ENCODE measurements at regions not wholly inside any gene's neighbourhood (a gene's known extent, or its start where the extent isn't known, plus 50 kb on each side); places are given as distances from the start of the nearest gene placed in this dataset.

DNA sequence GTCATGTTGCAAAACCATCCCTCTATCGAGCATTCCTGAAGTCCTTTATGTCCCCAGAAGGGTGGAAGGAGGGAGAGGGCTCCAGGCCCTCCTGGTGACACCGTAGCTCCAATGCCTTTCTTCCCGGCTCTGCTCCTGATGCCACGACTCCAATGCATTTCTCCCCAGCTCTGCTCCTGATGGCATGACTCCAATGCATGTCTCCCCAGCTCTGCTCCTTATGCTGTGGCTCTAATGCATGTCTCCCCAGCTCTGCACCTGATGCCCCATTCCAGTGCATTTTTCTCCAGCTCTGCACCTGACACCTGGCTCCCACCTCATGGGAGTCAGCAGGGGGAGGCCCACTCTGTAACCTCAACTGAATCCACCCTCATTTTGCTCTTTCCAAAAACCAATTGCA is 153.0 kb upstream of the SALL3 start:
- TF ChIP-seq, protein P1, sequence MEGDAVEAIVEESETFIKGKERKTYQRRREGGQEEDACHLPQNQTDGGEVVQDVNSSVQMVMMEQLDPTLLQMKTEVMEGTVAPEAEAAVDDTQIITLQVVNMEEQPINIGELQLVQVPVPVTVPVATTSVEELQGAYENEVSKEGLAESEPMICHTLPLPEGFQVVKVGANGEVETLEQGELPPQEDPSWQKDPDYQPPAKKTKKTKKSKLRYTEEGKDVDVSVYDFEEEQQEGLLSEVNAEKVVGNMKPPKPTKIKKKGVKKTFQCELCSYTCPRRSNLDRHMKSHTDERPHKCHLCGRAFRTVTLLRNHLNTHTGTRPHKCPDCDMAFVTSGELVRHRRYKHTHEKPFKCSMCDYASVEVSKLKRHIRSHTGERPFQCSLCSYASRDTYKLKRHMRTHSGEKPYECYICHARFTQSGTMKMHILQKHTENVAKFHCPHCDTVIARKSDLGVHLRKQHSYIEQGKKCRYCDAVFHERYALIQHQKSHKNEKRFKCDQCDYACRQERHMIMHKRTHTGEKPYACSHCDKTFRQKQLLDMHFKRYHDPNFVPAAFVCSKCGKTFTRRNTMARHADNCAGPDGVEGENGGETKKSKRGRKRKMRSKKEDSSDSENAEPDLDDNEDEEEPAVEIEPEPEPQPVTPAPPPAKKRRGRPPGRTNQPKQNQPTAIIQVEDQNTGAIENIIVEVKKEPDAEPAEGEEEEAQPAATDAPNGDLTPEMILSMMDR (conservative IDR thresholded peaks at IDR 0.05; ENCODE audit: low read length): no peak
- TF ChIP-seq EZH2phosphoT487 (IDR thresholded peaks at IDR 0.05; ENCODE audit: borderline replicate concordance, low read depth, low read length): no peak
